LNCaP clone FGC (cell line): ENCODE measurements at regions not wholly inside any gene's neighbourhood (a gene's known extent, or its start where the extent isn't known, plus 50 kb on each side); places are given as distances from the start of the nearest gene placed in this dataset.

Experiments used
- DNase-seq: peaks from one replicate; pipeline ENCODE4 v3.0.0-alpha.2; 2011; ENCODE audit warnings: low read depth
- H3K4me3 ChIP-seq: 2 replicates; pipeline ENCODE4 v1.5.1; 2011; ENCODE audit warnings: mild to moderate bottlenecking, low read depth, low read length, control low read depth
- CTCF ChIP-seq: IDR thresholded peaks from 2 replicates; pipeline ENCODE4 v1.5.1; 2012; ENCODE audit warnings: mild to moderate bottlenecking; ENCODE audit not compliant: control insufficient read depth, insufficient read depth; ENCODE audit errors: extremely low read depth

- no peak overlapping the region for H3K4me3 ChIP-seq
- no peak for TF ChIP-seq CTCF
- peak; percentile 42 for DNase-seq
Observed at GRCh38 chr5:104540448-104540847, 977.9 kb upstream of the NUDT12 start.

- TF ChIP-seq CTCF = no peak
- H3K4me3 ChIP-seq = no peak overlapping the region
- DNase-seq = no peak
Observed at GRCh38 chr5:104539618-104540350, 977.2 kb upstream of the NUDT12 start.

- TF ChIP-seq CTCF = no peak
- no peak overlapping the region for H3K4me3 ChIP-seq
- DNase-seq = no peak
Observed at GRCh38 chr5:104538734-104539133, 976.1 kb upstream of the NUDT12 start.

GRCh38 chr5:104533498-104533897, 970.9 kb upstream of the NUDT12 start:
- TF ChIP-seq CTCF = no peak

GRCh38 chr5:104526866-104527265, 964.3 kb upstream of the NUDT12 start:
- H3K4me3 ChIP-seq = no peak overlapping the region
- DNase-seq = no peak
- TF ChIP-seq CTCF = no peak

More at GRCh38 chr5:104533498-104533897, 970.9 kb upstream of the NUDT12 start:
- no peak overlapping the region for H3K4me3 ChIP-seq
- DNase-seq = no peak

GRCh38 chr5:104513640-104514072, 951.1 kb upstream of the NUDT12 start:
- no peak overlapping the region for H3K4me3 ChIP-seq
- DNase-seq = no peak
- no peak for TF ChIP-seq CTCF

- TF ChIP-seq CTCF = no peak
- no peak overlapping the region for H3K4me3 ChIP-seq
- no peak for DNase-seq
Observed at GRCh38 chr5:104513121-104513602, 950.6 kb upstream of the NUDT12 start.
